ENCODE measurements at regions not wholly inside any gene's neighbourhood (a gene's known extent, or its start where the extent isn't known, plus 50 kb on each side); places are given as distances from the start of the nearest gene placed in this dataset.
"Not testable (repeated sequence)": the region's sequence is repeated elsewhere in the genome, so short reads cannot be mapped to it uniquely, and the experiment has no call there.

GRCh38 chr12:62163368-62163767 lies 96.8 kb upstream of the USP15 start:
- Mint-ChIP-seq H3K4me3 (no peak overlapping the region), H3K4me1 (no peaks in the 10 kb centered on the region), H3K27me3 (no peaks in the 10 kb centered on the region)

GRCh38 chr12:62164036-62164435 lies 96.2 kb upstream of the USP15 start:
- H3K4me1 Mint-ChIP-seq, result no peaks in the 10 kb centered on the region
- H3K27ac Mint-ChIP-seq, result no peak overlapping the region
- H3K36me3 Mint-ChIP-seq, result no peaks in the 10 kb centered on the region
- H3K9me3 Mint-ChIP-seq, result no peaks in the 10 kb centered on the region
- H3K4me3 Mint-ChIP-seq, result no peak overlapping the region
- H3K27me3 Mint-ChIP-seq, result no peaks in the 10 kb centered on the region

More at GRCh38 chr12:62163368-62163767, 96.8 kb upstream of the USP15 start:
- Mint-ChIP-seq H3K27ac (no peak overlapping the region), H3K36me3 (no peaks in the 10 kb centered on the region), H3K9me3 (no peaks in the 10 kb centered on the region)

GRCh38 chr12:62166525-62166924 lies 93.7 kb upstream of the USP15 start:
- Mint-ChIP-seq H3K27ac (no peak overlapping the region), H3K36me3 (no peaks in the 10 kb centered on the region), H3K4me1 (no peaks in the 10 kb centered on the region), H3K27me3 (no peaks in the 10 kb centered on the region), H3K9me3 (no peaks in the 10 kb centered on the region), H3K4me3 (no peak overlapping the region)

GRCh38 chr12:62168411-62168810 lies 91.8 kb upstream of the USP15 start:
- no peaks in the 10 kb centered on the region for H3K36me3 Mint-ChIP-seq
- H3K9me3 Mint-ChIP-seq, result no peaks in the 10 kb centered on the region
- no peaks in the 10 kb centered on the region for H3K27me3 Mint-ChIP-seq
- H3K4me3 Mint-ChIP-seq, result no peak overlapping the region
- no peaks in the 10 kb centered on the region for H3K4me1 Mint-ChIP-seq
- no peak overlapping the region for H3K27ac Mint-ChIP-seq

- no peak overlapping the region for H3K27ac Mint-ChIP-seq
- H3K9me3 Mint-ChIP-seq, result no peaks in the 10 kb centered on the region
- no peaks in the 10 kb centered on the region for H3K4me1 Mint-ChIP-seq
- no peak overlapping the region for H3K4me3 Mint-ChIP-seq
- H3K27me3 Mint-ChIP-seq, result no peaks in the 10 kb centered on the region
- H3K36me3 Mint-ChIP-seq, result no peaks in the 10 kb centered on the region
These were observed 90.0 kb upstream of the USP15 start for GRCh38 chr12:62170241-62170640.

- H3K36me3 Mint-ChIP-seq, result no peaks in the 10 kb centered on the region
- H3K27me3 Mint-ChIP-seq, result peaks cover 34% of the 10 kb centered on the region
- H3K4me3 Mint-ChIP-seq, result peak overlapping the region; percentile 61 to 92 (median 82)
- peaks cover 8 to 20% (median 17%) of the 10 kb centered on the region in 3 donors for H3K4me1 Mint-ChIP-seq
- H3K27ac Mint-ChIP-seq, result no peak overlapping the region
- no peaks in the 10 kb centered on the region for H3K9me3 Mint-ChIP-seq
These were observed 69.3 kb upstream of the USP15 start for GRCh38 chr12:62190689-62191490.

GRCh38 chr12:62191491-62192179 lies 68.6 kb upstream of the USP15 start:
- Mint-ChIP-seq H3K4me1 (peaks cover 12 to 20% (median 19%) of the 10 kb centered on the region in 3 donors), H3K27me3 (peaks cover 34% of the 10 kb centered on the region), H3K27ac (no peak overlapping the region)

GRCh38 chr12:62192180-62192902 lies 67.9 kb upstream of the USP15 start:
- no peaks in the 10 kb centered on the region for H3K36me3 Mint-ChIP-seq
- H3K27ac Mint-ChIP-seq, result no peak overlapping the region
- peaks cover 34% of the 10 kb centered on the region for H3K27me3 Mint-ChIP-seq
- H3K9me3 Mint-ChIP-seq, result no peaks in the 10 kb centered on the region
- peak overlapping the region; percentile 48 to 93 (median 84) for H3K4me3 Mint-ChIP-seq
- peaks cover 12 to 20% (median 19%) of the 10 kb centered on the region in 3 donors for H3K4me1 Mint-ChIP-seq

More at GRCh38 chr12:62191491-62192179, 68.6 kb upstream of the USP15 start:
- Mint-ChIP-seq H3K4me3 (peak overlapping the region; percentile 48 to 93 (median 84)), H3K9me3 (no peaks in the 10 kb centered on the region), H3K36me3 (no peaks in the 10 kb centered on the region)

- H3K36me3 Mint-ChIP-seq, result no peaks in the 10 kb centered on the region
- H3K27me3 Mint-ChIP-seq, result peaks cover 32% of the 10 kb centered on the region
These were observed 67.3 kb upstream of the USP15 start for GRCh38 chr12:62192903-62193250.

GRCh38 chr12:62194031-62194430 lies 66.2 kb upstream of the USP15 start:
- H3K9me3 Mint-ChIP-seq, result peaks cover 0 to 3% (median 0%) of the 10 kb centered on the region in 3 donors
- no peak overlapping the region for H3K4me3 Mint-ChIP-seq
- H3K36me3 Mint-ChIP-seq, result no peaks in the 10 kb centered on the region
- H3K4me1 Mint-ChIP-seq, result peaks cover 12 to 20% (median 19%) of the 10 kb centered on the region in 3 donors
- no peak overlapping the region for H3K27ac Mint-ChIP-seq
- peaks cover 32% of the 10 kb centered on the region for H3K27me3 Mint-ChIP-seq

More at GRCh38 chr12:62192903-62193250, 67.3 kb upstream of the USP15 start:
- peaks cover 12 to 20% (median 19%) of the 10 kb centered on the region in 3 donors for H3K4me1 Mint-ChIP-seq
- no peak overlapping the region for H3K27ac Mint-ChIP-seq
- H3K9me3 Mint-ChIP-seq, result peaks cover 0 to 1% (median 0%) of the 10 kb centered on the region in 3 donors
- H3K4me3 Mint-ChIP-seq, result peak overlapping the region in 2 of 4 donors; percentile 48 to 92

- Mint-ChIP-seq H3K4me1 (peaks cover 12 to 20% (median 19%) of the 10 kb centered on the region in 3 donors), H3K27ac (no peak overlapping the region), H3K4me3 (no peak overlapping the region), H3K36me3 (no peaks in the 10 kb centered on the region), H3K27me3 (peaks cover 32% of the 10 kb centered on the region), H3K9me3 (peaks cover 0 to 3% (median 0%) of the 10 kb centered on the region in 3 donors)
These were observed 65.6 kb upstream of the USP15 start for GRCh38 chr12:62194616-62195015.

GRCh38 chr12:62196146-62196545 lies 64.1 kb upstream of the USP15 start:
- Mint-ChIP-seq H3K27me3 (peaks cover 21% of the 10 kb centered on the region), H3K36me3 (no peaks in the 10 kb centered on the region), H3K4me1 (peaks cover 12 to 16% (median 13%) of the 10 kb centered on the region in 3 donors), H3K4me3 (peak overlapping the region in 1 of 4 donors; percentile 1), H3K9me3 (peaks cover 0 to 10% (median 2%) of the 10 kb centered on the region in 3 donors), H3K27ac (peak overlapping the region in 1 of 3 donors; percentile 57)

GRCh38 chr12:62202861-62203260 lies 57.3 kb upstream of the USP15 start:
- not testable (repeated sequence) for H3K36me3 Mint-ChIP-seq, H3K27me3 Mint-ChIP-seq, H3K27ac Mint-ChIP-seq, H3K4me1 Mint-ChIP-seq
- Mint-ChIP-seq H3K4me3 (peak overlapping the region in 1 of 4 donors; percentile 30), H3K9me3 (peaks cover 7 to 24% (median 19%) of the 10 kb centered on the region in 3 donors)

GRCh38 chr12:62205346-62205745 lies 54.9 kb upstream of the USP15 start:
- peaks cover 7 to 22% (median 17%) of the 10 kb centered on the region in 3 donors for H3K9me3 Mint-ChIP-seq

GRCh38 chr12:62207248-62207647 lies 53.0 kb upstream of the USP15 start:
- H3K4me3 Mint-ChIP-seq, result no peak overlapping the region
- no peak overlapping the region for H3K27ac Mint-ChIP-seq
- peaks cover 7 to 15% (median 12%) of the 10 kb centered on the region in 3 donors for H3K9me3 Mint-ChIP-seq
- H3K27me3 Mint-ChIP-seq, result peaks cover 10% of the 10 kb centered on the region
- peaks cover 0 to 4% (median 3%) of the 10 kb centered on the region in 3 donors for H3K4me1 Mint-ChIP-seq
- H3K36me3 Mint-ChIP-seq, result peaks cover 3% of the 10 kb centered on the region

More at GRCh38 chr12:62205346-62205745, 54.9 kb upstream of the USP15 start:
- H3K36me3 Mint-ChIP-seq, result peaks cover 3% of the 10 kb centered on the region
- H3K27me3 Mint-ChIP-seq, result peaks cover 7% of the 10 kb centered on the region
- peaks cover 0 to 2% (median 2%) of the 10 kb centered on the region in 3 donors for H3K4me1 Mint-ChIP-seq
- no peak overlapping the region for H3K4me3 Mint-ChIP-seq
- no peak overlapping the region for H3K27ac Mint-ChIP-seq
